HG03520 (cell line): ENCODE measurements at regions not wholly inside any gene's neighbourhood (a gene's known extent, or its start where the extent isn't known, plus 50 kb on each side); places are given as distances from the start of the nearest gene placed in this dataset.

ENCODE experiments used
- ATAC-seq: cut with Tn5 transposase; IDR thresholded peaks from one replicate; pipeline ENCODE4 v1.9.1; 2021; ENCODE audit warnings: mild to moderate bottlenecking, moderate library complexity; ENCODE audit not compliant: unreplicated experiment

GRCh38 chr17:34151102-34151501 lies 104.0 kb upstream of the CCL2 start:
- no peak for ATAC-seq

GRCh38 chr17:34153991-34154390 lies 101.1 kb upstream of the CCL2 start:
- no peak for ATAC-seq

- no peak for ATAC-seq
Measured at GRCh38 chr17:34154961-34155730, 99.9 kb upstream of the CCL2 start.

GRCh38 chr17:34155947-34156346 lies 99.1 kb upstream of the CCL2 start:
- ATAC-seq, result no peak

- no peak for ATAC-seq
Measured at GRCh38 chr17:34156401-34156740, 98.7 kb upstream of the CCL2 start.

GRCh38 chr17:34156741-34157589 lies 98.1 kb upstream of the CCL2 start:
- ATAC-seq, result no peak

GRCh38 chr17:34161690-34162089 lies 93.4 kb upstream of the CCL2 start:
- no peak for ATAC-seq

- ATAC-seq, result no peak
Measured at GRCh38 chr17:34163123-34163522, 92.0 kb upstream of the CCL2 start.

GRCh38 chr17:34163646-34164045 lies 91.4 kb upstream of the CCL2 start:
- no peak for ATAC-seq

GRCh38 chr17:34164837-34165236 lies 90.2 kb upstream of the CCL2 start:
- ATAC-seq, result no peak

GRCh38 chr17:34166352-34166751 lies 88.7 kb upstream of the CCL2 start:
- no peak for ATAC-seq

- no peak for ATAC-seq
Measured at GRCh38 chr17:34167354-34167753, 87.7 kb upstream of the CCL2 start.

GRCh38 chr17:34168989-34169388 lies 86.1 kb upstream of the CCL2 start:
- no peak for ATAC-seq

GRCh38 chr17:34169496-34169895 lies 85.6 kb upstream of the CCL2 start:
- ATAC-seq, result no peak

- ATAC-seq, result no peak
Measured at GRCh38 chr17:34171245-34171818, 83.8 kb upstream of the CCL2 start.

- ATAC-seq, result no peak
Measured at GRCh38 chr17:34172390-34172918, 82.6 kb upstream of the CCL2 start.

- no peak for ATAC-seq
Measured at GRCh38 chr17:34173241-34173640, 81.8 kb upstream of the CCL2 start.

- no peak for ATAC-seq
Measured at GRCh38 chr17:34174496-34174895, 80.6 kb upstream of the CCL2 start.

GRCh38 chr17:34176440-34176839 lies 78.6 kb upstream of the CCL2 start:
- ATAC-seq, result no peak

GRCh38 chr17:34177642-34178041 lies 77.4 kb upstream of the CCL2 start:
- no peak for ATAC-seq

- ATAC-seq, result no peak
Measured at GRCh38 chr17:34178092-34178491, 77.0 kb upstream of the CCL2 start.
